SKM-1 (cell line): ENCODE measurements at regions not wholly inside any gene's neighbourhood (a gene's known extent, or its start where the extent isn't known, plus 50 kb on each side); places are given as distances from the start of the nearest gene placed in this dataset.
"Not testable (repeated sequence)": the region's sequence is repeated elsewhere in the genome, so short reads cannot be mapped to it uniquely, and the experiment has no call there.

Experiments used
- DNase-seq: peaks from one replicate; lab custom pipeline; 2025; ENCODE audit not compliant: unreplicated experiment; lab: John Stamatoyannopoulos, UW

DNA sequence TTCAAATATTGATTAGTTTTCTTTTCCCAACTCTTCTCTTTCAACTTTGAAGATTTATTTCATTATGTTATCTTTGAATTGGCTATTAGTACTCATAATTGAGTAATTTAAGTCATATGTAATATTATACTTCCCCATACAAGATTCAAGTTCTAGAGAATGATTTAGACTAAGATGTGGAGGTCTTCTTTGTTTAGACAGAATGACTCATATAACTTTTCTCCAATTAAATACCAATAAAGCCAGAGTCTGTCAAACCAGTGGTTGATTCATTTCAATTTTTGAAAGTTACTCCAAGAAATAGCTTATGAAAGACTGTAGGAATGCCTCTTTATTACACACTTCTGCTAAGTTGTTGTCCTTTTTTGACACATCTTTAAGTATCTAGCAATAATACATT, 115.8 kb upstream of the SLC35F3 start:
- DNase-seq, result no peak

DNA sequence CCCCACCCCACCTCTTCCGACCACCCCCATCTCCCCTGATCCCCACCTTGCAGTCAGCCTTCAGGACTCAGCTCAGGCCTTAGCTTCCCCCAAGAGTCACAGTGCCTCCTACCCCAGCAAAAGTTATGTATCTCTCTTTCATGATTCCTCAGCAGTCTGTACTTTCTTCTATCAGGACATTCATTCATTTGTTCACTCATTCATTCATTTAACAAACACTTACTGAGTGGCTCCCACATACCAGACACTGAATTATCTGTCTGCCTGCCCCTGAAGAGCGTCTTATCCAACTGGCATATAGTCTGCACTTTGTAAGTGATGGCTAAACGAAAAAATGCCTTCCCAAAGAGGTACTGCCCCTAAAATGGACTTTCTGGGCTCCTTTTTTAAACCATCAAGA, 114.4 kb upstream of the SLC35F3 start:
- DNase-seq, result no peak

DNA sequence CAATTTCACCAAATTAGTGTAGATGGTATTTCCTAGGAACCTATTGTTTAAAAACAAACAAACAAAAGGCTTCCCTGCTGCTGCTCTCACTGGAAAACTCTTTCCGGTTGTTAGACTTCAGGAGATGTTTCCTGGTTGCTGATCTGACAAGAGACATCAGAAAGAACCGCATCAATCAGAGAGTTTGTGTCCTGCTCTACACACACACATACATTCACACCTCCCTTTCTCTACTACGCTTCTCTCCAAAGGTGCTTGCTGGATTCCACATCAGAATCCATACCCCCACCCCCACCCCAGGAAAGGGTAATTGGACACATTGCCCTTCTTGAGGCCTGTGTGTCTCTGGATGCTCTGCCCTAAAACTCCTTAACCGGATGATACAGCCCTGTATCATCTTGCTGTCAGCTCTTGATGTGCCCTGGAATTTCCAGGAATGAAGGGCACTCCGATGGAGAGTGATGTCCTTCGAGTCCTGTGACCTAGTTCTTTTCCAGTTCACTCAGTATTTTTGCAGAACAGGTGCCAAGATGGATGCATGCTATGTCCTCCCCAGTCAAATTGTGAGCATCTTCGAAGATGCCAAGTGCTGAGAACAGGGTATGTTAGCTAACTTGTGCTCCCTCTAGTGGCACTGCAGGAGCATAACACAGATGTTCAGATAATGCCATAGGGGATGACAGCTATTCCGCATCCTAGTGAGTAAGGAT, 113.7 kb upstream of the SLC35F3 start:
- peak; percentile 84 for DNase-seq

DNA sequence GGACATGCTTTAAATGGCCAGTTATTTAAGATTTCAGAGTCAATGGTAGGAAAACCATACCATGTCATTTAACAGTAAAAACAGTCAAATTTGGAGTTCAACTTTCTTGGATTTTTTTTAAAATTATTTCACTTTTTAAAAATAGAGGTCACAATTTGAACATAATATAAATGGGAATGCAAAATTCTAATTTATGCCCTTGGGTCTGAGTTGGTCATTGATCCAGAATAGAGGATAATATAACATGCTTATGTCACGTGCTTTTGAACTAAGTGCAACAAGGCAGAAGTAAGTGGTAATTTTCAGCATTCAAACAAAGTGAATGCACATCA, 113.1 kb upstream of the SLC35F3 start:
- DNase-seq, result no peak

DNA sequence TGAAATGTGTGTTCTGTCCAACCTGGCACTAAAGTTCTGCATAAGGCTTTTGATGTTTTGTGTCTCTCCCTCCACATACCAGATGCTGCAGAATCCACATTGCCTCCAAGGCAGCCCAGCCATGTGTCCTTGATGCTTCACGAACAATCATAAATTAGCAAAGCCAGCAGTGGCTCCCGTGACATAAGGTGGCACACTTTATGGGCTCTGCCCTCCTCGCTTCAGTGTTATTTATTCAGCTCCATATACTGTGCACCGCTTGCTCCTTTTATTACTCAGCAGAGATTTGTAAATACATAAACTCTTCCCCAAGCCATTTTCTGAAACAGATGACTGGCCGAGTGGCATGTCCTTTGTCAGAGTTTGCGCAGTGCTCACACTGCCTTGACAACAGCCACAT, 112.8 kb upstream of the SLC35F3 start:
- no peak for DNase-seq

DNA sequence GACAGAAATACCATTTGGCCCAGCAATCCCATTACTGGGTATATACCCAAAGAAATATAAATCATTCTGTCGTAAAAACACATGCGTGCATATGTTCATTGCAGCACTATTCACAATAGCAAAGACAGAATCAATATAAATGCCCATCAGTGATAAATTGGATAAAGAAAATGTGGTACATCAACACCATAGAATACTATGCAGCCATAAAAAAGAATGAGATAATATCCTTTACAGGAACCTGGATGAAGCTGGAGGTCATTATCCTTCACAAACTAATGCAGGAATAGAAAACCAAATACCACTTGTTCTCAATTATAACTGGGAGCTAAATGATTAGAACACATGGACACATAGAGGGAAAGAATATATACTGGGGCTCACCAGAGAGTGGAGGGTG, 109.6 kb upstream of the SLC35F3 start:
- no peak for DNase-seq

DNA sequence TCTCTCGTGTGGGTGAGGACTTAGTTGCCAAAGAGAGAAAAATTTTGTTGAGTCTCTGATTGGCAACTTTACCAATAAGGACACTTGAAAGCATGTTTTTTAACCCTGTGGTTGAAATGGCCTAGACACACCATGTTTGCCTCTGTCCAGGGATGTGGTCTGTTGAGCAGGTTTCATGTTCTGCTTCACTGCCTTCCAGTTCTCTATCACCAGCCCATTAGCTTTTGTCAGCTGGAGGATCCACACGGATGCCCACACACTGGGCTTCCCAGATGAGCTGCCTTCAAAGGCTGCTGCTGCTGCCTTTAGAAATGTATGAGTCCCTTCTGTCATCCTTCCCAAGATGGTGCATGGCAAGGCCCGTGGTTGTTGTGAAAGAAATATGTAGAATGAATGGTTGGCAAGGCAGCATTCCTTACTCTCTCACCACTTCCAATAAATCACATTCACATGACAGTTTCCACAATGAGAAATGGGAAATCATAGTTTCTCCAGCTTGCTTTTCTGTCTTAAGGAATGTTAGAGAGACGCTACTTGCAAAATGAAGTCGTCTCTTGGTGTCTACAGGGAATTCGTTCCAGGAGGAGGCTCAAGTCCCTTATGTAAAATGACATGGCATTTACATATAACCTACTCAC, 108.2 kb upstream of the SLC35F3 start:
- no peak for DNase-seq

DNA sequence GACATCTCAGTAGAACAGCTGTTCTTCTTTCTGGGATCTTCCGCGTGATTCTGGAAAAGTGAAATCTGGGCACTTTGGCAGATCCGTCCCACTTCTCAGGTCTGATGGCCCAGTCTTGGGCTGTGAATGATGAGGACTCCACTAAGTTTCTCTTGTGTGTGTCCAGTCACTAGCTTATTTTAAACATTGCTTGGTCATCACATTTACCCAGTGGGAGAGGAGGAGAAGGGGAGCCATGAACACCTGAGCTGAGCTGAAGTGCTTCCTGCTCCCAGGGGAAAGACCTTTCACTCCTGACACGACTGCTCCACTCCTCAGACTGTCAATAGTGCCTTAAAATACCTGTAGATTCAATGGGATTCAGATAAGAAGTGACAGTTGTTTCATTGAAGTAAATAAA, 101.9 kb upstream of the SLC35F3 start:
- DNase-seq, result no peak

DNA sequence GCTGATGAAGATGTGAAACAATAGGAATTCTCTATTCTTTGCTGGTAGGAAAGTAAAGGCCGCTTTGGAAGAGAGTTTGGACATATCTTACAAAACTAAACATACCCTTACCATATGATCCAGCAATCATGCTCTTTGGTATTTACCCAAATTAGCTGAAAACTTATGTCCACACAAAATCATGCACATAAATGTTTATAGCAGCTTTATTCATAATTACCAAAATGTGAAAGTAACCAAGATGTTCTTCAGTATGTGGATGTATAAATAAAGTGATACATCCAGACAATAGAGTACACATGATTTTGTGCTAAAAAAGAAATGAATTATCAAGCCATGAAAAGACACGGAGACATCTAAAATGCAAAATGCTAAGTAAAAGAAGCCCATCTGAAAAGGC, 98.7 kb upstream of the SLC35F3 start:
- DNase-seq, result no peak

DNA sequence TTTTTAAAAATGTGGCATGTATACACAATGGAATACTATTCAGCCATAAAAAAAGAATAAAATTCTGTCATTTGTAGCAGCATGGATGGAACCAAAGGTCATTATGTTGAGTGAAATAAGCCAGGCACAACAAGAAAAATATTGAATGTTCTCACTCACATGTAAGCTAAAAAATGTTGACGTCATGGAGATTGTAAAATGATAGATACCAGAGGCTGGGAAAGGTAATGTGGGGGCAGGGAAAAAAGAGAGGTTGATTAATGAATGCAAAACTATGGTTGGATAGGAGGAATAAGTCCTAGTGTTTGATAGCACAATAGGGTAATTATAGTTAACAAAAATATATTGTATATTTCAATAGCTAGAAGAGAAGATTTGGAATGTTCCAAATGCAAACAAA, 89.1 kb upstream of the SLC35F3 start:
- DNase-seq, result no peak

DNA sequence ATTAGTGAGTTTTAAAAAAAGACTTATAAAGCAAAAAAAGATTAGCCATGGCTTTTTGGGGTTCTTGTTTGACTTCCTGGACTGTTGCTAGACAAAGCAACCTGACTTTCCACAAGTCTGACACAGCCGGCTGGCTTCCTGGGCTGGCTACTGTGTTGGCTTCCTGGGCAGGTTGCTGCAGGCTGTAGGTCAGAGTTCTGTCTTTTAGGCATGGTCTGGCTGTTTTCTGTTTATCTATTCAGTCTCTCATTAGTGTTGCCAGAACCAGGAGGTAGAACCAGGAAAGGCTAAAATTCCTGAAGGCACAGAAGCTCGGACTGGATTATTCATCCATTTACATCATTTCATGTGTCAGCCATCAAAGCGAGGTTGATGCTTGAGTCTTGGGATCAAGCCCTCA, 88.6 kb upstream of the SLC35F3 start:
- no peak for DNase-seq

DNA sequence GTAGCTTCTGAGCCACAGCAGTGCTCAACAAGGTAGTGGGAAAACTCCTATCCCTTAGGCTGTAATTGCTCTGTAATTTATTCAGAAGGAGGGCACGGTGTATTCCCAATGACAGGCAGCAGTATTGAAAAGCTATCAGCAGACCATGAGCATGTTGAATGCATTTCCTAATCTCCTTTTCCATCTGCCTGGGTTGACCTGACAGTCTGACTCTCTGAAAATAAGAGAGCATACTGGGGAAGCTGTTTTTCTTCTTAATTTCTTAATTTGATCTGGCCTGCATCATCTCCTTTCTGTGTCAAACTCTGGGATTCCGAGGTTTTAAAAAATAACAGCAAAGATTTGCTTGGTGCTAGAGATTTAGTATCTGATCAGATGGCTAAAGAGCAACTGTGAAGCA, 88.1 kb upstream of the SLC35F3 start:
- no peak for DNase-seq

DNA sequence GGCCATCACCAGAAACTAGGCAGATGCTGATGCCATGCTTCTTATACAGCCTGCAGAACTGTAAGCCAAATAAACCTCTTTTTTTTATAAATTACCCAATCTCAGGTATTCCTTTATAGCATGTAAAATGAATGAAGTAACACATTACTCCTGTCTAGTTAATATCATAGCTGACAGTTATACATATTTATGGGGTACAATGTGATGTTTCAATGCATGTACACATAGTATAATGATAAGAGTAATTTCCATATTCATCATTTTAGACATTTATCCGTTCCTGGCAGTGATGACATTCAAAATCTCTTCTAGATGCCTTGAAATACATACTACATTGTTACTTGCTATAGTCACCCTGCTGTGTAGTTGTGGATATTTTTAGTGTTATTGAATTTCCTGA, 85.4 kb upstream of the SLC35F3 start:
- no peak for DNase-seq

DNA sequence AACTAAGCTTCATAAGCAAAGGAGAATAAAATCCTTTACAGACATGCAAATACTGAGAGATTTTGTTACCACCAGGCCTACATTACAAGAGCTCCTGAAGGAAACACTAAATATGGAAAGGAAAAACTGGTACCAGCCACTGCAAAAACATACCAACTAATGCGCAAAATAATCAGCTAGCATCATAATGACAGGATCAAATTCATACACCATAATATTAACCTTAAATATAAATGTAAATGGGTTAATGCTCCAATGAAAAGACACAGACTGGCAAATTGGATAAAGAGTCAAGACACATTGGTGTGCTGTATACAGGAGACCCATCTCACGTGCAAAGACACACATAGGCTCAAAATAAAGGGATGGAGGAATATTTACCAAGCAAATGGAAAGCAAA, 80.3 kb upstream of the SLC35F3 start:
- DNase-seq, result not testable (repeated sequence)

DNA sequence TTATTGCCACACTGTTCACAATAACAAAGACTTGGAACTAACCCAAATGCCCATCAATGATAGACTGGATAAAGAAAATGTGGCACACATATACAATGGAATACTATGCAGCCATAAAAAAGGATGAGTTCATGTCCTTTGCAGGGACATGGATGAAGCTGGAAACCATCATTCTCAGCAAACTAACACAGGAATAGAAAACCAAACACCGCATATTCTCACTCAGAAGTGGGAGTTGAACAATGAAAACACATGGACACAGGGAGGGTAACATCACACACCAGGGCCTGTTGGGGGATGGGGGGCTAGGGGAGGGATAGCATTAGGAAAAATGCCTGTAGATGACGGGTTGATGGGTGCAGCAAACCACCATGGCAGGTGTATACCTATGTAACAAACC, 76.5 kb upstream of the SLC35F3 start:
- DNase-seq, result not testable (repeated sequence)

DNA sequence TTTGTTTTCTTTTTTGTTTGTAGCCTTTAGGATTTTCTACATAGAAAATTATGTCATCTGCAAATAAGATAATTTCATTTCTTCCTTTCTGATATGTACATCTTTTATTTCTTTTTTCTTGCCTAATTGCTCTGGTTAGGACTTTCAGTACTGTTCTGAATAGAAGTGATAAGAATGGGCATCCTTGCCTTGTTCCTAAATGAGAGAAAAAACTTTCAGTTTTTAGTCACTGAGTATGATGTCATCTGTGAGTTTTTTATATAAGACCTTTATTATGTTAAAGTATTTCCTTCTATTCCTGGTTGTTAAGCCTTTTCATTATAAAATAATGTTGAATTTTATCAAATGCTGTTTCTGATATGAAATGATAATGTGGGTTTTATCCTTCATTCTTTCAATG, 76.0 kb upstream of the SLC35F3 start:
- DNase-seq, result no peak

DNA sequence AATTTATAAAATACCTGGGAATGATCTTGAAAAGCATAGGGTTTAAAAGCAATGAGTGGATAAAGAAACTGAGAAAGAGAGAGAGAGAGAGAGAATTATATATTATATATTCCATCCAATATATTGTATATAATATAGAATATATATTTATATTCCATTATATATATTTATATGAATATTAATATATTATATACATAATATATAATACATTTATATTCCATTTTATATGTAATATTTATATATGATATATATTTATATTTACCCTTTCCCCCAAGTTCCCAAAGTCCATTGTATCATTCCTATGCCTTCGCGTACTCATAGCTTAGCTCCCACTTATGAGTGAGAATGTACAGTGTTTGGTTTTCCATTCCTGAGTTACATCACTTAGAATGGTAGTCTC, 69.9 kb upstream of the SLC35F3 start:
- DNase-seq, result no peak

DNA sequence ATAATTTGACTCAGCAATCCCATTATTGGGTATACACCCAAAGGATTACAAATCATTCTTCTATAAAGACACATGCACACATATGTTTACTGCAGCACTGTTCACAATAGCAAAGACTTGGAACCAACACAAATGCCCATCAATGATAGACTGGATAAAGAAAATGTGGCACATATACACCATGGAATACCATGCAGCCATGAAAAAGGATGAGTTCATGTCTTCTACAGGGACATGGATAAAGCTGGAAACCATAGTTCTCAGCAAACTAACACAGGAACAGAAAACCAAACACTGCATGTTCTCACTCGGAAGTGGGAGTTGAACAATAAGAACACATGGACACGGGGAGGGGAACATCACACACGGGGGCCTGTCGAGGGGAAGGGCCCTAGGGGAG, 66.3 kb upstream of the SLC35F3 start:
- DNase-seq, result not testable (repeated sequence)

DNA sequence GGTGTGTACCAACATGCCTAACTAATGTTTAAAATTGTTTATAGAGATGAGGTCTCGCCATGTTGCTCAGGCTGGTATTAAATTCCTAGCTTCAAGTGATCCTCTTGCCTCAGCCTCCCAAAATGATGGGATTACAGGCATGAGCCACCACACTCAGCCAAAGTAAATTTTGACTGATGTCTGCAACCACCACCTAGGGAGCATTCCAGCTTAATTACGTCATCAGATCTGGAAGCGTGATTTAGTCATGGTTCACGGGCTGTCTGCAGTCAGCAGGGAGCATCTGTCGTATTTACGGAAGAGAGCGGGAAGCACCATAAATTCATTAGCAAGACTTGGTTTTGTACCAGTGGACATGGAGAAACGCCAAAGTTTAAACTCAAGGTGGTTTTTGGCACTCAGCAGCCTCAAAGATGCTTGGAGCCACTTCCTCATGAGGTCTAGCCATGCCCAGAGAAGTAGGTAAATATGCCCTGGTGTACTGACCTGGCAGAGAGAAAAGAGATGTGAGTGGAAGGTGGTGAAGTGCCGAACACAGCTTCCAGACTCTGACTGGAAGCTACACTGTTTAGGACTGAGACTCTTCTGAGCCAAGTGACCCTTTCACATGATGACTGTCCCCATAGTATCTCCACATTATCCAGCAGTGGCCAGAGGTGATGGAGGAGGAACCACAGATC, 60.8 kb upstream of the SLC35F3 start:
- no peak for DNase-seq

DNA sequence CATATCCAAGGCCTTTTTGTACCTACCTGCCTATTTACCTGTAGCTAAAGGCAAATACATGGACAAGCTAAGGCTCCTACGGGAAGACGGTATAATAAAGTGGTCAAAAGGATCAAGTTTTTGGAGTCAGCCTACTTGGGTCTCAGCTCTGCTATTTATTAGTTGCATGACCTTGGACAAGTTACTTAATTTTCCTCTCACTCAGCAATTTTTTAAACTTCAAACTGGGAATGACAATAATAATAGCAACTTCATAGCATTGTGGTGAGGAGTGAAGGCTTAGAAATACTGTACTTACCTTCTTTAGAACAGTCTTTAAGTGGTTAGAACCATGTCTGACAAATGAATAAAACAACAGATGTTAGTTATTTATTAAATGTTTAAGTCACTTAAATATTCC, 60.2 kb upstream of the SLC35F3 start:
- no peak for DNase-seq

DNA sequence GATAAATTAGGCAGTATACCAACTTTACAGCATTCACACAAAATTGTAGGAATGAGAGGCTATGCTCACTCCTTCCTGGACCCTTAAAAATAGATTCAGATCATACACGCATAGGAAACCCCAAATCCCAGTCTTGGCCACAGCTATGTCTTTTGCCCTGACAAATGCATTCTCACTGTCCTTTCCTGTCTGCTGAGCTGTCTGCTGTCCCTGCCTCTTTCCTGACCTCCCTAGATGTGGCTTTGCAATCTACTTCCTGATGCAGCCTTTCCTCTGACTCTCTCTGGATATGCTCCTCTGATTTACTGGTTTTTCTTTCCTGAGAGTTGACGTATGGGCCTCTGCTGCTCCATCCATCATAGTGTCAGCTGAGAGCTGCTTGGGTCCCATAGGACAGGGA, 59.8 kb upstream of the SLC35F3 start:
- no peak for DNase-seq
